ENCODE measurements at regions not wholly inside any gene's neighbourhood (a gene's known extent, or its start where the extent isn't known, plus 50 kb on each side); places are given as distances from the start of the nearest gene placed in this dataset.
A peak's percentile ranks its signal among the peaks of the same experiment; 100 is the strongest.

- DNase-seq, result no peak
Measured at GRCh38 chr12:67428431-67428830, 159.3 kb downstream of the CAND1 start.

DNA sequence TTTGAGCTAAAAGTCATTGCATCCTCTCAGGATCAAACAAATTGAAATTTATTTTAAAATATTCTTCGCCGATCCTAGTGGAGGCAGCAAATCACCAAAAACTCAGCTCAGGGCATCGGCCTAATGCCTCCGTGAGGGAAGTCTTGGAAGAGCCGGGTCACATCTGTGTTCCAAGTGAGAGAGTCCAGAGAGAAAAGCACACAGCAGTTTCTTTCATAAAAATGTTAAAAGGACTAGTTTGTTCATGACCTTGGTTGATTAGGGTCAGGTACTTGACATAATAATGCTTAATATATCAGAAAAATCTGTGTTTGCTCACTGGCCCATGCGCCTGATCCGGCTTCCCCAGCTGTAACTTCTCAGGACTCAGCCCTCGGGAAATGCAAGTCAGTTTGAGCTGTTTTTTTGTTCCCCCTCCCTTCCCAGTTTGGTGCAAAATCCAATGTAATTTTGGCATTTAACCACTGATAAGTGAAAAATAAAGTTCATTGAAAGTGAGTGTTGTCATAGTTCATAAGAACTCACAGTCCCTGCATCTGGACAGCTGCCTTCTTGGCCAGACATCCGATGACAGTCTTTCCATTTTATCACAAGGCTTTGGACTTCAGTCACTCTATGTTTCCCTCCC, 161.7 kb downstream of the CAND1 start:
- peak in 1 of 2 experiments; percentile 21 for DNase-seq

DNA sequence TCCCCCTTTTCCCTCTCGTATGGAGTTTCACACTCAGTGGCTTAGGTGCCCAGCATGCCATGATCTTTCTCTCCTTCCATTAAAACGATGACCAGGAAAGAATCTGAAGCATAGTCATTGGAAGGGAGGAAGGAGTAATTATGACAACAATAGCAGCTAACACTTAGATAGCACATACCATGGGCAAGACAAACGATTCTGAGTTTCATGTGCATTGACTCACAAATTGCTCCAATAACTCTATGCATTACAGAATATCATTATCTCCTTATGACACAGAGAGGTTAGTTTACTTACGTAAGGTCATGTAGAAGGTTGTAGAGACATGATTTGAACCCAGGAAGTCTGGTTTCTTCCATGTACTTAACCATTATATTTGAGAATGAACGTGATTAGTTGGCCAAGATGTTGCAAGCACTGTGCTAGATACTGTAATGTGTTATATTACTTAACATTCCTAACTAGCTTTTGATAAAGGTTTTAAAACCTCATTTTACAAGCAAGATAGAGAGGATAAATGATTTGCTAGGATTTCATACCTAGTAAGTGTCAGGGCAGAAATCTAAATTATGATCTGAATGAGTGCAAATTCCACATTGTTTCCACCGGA, 162.4 kb downstream of the CAND1 start:
- no peak for DNase-seq

GRCh38 chr12:67433385-67434175, 164.4 kb downstream of the CAND1 start:
- no peak for DNase-seq

- no peak for DNase-seq
Measured at GRCh38 chr12:67434671-67435370, 165.7 kb downstream of the CAND1 start.

GRCh38 chr12:67436230-67436629, 167.1 kb downstream of the CAND1 start:
- DNase-seq, result no peak

DNA sequence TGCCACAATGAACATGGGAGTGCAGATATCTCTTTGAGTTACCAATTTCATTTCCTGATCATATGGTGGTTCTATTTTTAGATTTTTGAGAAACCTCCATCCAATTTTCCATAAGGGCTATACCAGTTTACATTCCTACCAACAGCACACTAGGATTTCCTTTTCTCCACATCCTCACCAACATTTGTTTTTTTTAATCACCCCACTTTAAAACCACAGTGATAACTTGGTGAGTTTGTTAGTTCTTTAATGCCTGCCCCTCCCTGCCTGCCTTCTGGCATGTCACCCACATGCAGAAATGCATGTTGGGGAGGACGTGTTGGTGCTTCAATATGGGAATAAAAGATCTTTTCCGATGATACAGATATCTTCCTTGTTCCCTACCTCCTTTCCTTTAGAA, 167.9 kb downstream of the CAND1 start:
- DNase-seq, result no peak

DNA sequence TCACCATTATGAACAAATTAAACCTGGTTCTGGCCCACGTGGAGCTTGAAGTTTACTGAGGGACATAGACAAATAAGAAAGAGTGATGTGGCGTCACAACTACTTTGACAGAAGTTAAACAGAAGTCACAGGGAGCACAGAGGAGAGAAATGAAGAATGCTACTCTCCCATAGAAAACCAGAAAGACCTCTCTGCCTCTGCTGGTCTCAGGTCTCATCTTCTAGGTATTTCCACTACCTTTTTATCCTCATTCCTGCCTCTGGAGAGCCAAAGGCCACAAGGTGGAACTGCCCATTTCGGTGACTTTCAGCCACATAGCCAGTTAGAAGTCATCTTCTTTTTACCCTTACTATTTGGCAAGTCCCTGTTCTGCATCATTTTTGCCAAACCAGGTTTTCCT, 170.5 kb downstream of the CAND1 start:
- DNase-seq, result no peak

DNA sequence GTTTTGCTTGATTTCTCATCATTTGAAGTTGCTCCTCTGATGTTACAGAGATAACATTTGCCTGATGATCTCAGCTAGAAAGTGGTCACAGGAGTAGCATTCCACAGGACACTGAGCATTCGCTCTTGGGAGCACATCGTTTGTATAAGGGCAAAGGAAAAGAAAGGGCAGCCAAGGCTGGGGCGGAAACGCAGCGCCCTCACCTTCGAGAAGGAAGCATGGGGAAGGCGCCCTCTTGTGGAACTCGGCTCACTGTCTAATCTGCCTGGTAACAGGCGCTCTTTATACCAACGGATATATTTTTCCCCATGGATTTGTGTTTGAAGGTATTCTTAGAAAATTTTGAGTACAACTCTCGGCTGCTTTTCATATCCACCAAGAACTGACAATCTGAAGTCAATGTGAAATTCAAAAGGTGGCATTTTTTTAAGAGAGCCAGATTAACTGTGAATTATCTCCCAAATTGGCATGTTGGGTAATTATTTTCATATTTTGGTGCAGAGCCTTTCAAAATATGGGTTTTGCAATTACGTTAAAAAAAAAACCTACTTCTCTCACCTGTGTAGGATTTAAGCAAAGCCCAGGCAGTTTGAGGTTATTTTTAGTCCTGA, 172.7 kb downstream of the CAND1 start:
- DNase-seq, result peak; percentile 14 to 22

DNA sequence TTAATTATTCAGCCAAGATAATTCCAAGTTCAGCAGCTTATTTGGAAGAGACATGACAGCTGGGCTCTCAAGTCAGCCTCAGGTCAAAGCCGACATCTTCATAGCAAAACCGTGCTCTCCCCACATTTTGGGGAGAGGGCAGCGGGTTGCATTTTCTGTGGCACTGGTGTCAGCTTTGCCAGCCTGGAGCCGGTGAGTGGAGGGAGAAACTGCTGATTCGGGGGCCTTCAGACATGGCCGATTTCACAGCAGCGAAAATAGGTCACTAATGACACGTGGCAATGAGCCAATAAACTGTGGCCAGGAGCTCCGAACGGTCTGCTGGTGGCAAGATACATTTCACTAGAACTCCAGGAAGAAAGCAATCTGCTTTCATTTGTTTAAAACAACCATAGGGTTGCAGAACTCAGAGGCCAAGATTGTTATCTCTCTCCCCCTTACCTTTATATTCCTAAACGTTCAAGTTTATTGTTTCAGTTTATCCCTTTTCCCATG, 173.2 kb downstream of the CAND1 start:
- no peak for DNase-seq

- no peak for DNase-seq
Measured at GRCh38 chr12:67442896-67443295, 173.7 kb downstream of the CAND1 start.

DNA sequence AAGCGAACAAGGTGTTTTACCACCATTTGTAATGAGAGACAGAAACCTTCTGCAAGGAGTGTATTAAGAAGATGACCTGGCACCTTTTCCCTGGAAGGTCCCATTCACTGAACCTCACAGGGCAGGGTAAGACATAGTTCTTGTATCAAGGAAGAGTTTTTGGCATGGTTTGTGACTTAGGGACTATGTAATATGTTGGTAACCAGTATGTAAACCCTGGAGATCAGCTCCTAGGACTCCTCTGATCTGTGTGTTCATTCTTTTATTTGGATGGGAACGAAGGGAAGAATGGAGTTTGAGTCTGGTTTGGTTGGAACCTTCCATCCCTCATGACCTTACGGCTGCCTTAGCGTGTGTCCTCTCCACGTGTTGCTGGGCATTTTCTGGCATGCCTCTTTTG, 175.4 kb downstream of the CAND1 start:
- DNase-seq, result no peak

- no peak for DNase-seq
Measured at GRCh38 chr12:67446716-67447115, 177.6 kb downstream of the CAND1 start.

GRCh38 chr12:67447180-67447579, 178.0 kb downstream of the CAND1 start:
- DNase-seq, result no peak

- no peak for DNase-seq
Measured at GRCh38 chr12:67449591-67450052, 180.5 kb downstream of the CAND1 start.

- DNase-seq, result no peak
Measured at GRCh38 chr12:67450441-67450840, 181.3 kb downstream of the CAND1 start.

GRCh38 chr12:67451206-67451605, 182.0 kb downstream of the CAND1 start:
- peak in 1 of 2 experiments; percentile 11 for DNase-seq

DNA sequence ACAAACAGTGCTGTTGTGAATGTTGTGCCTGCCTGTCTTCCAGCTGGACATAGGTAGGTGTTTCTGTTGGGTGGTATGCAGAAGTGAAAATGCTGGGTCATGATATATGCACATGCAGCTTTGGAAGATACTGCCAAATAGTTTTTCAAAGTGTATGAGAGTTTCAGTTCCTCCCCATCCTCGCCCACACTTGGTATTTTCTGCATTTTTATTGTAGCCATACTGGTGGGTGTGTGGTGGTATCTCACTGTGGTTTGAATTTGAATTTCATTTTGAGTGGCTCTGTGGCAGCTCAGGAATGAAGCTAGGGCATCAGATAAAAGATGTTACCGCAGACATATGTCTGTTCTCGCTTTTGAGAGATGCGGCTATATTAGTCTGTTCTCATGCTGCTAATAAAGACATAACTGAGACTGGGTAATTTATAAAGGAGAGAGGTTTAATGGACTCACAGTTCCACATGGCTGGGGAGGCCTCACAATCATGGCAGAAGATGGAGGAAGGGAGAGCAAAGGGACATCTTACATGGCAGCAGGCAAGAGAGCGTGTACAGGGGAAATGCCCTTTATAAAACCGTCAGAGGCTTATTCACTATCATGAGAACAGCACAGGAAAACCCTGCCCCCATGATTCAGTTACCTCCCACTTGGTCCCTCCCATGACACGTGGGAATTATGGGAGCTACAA, 183.1 kb downstream of the CAND1 start:
- DNase-seq, result no peak

GRCh38 chr12:67453191-67453590, 184.0 kb downstream of the CAND1 start:
- DNase-seq, result no peak

DNA sequence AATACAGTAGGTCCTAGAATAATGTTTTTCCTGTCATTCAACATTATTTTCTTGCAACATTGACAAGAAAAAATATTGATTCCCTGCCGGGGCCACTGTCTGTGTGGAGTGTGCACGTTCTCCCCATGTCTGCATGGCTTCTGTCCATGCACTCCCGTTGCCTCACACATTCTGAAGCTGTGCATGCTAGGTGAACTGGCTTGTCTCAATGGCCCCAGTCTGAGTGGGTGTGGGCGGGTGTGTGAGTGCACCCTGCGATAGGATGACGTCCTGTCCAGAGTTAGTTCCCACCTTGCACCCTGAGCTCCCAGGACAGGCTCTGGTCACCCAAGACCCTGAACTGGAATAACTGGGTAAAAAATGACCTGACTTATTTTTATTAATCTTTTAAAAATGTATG, 186.1 kb downstream of the CAND1 start:
- DNase-seq, result no peak

DNA sequence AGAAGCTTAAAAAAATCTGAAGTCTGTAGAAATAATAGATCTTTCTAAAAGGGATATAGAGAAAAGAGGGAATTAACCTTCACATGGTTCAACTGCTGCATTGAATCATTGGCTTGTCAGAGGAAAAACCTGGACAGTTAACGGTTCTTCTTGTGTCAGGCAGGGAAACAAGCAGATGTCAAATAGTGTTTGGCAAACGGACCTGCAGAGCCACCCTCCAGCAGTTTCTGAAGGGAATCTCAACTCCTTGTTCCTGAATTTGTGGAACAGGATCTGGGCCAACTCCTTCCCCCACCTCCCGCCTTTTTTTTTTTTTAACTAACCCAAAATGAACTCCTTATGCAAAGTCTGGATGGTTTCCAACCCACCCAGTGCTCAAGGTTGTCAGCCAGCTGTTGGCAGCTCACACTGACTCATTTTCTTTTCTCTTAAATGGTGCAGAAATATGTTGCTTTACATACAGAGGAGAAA, 187.3 kb downstream of the CAND1 start:
- DNase-seq, result no peak

- no peak for DNase-seq
Measured at GRCh38 chr12:67457136-67457535, 188.0 kb downstream of the CAND1 start.

Data from NCI-H1930 (cell line).